ENCODE measurements at regions not wholly inside any gene's neighbourhood (a gene's known extent, or its start where the extent isn't known, plus 50 kb on each side); places are given as distances from the start of the nearest gene placed in this dataset.

GRCh38 chrX:125503769-125504168 lies 184.1 kb downstream of the TEX13C start:
- dilution Hi-C loops (cut with MboI; ENCODE audit: extremely low pct_ligation_motif_present, low sequenced_read_pairs) = no loop called here
- no peak for FAIRE-seq

More at GRCh38 chrX:125503769-125504168, 184.1 kb downstream of the TEX13C start:
- no peaks in the 10 kb centered on the region for H4K20me1 ChIP-seq (replicated peaks; ENCODE audit: control insufficient read depth, extremely low read depth, insufficient read depth, low read length)
- no peaks in the 10 kb centered on the region for H3K27me3 ChIP-seq (ENCODE audit: control insufficient read depth in 2 of 2, insufficient read depth in 2 of 2, low read length in 2 of 2)
- no TSS peak for BruUV-seq (replicated peaks)
- H3K9me1 ChIP-seq (replicated peaks; ENCODE audit: control insufficient read depth, extremely low read depth, insufficient read depth, low read length) = no peaks in the 10 kb centered on the region
- no peak overlapping the region for H3K9ac ChIP-seq (replicated peaks; ENCODE audit: extremely low read depth, insufficient read depth, low read length)
- H3K9me3 ChIP-seq (replicated peaks; ENCODE audit: control insufficient read depth, insufficient read depth, low read length) = no peaks in the 10 kb centered on the region
- H3K27ac ChIP-seq (ENCODE audit: insufficient read depth, low read depth, low read length) = no peak overlapping the region
- no peaks in the 10 kb centered on the region for H3K79me2 ChIP-seq (ENCODE audit: control insufficient read depth, insufficient read depth, low read length)
- H2AFZ ChIP-seq (ENCODE audit: low read depth, low read length) = no peak overlapping the region
- intact Hi-C loops (cut with micrococcal nuclease) = no loop called here
- no peak for DNase-seq (ENCODE audit: low read depth, low spot score)
- H3K4me2 ChIP-seq (ENCODE audit: insufficient read depth, low read length) = no peak overlapping the region
- H3K4me3 ChIP-seq (replicated peaks in 1 of 3; ENCODE audit: insufficient read depth in 1 of 3, low read depth in 1 of 3, low read length in 3 of 3) = no peak overlapping the region
- TF ChIP-seq, protein P1, sequence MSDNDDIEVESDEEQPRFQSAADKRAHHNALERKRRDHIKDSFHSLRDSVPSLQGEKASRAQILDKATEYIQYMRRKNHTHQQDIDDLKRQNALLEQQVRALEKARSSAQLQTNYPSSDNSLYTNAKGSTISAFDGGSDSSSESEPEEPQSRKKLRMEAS (IDR thresholded peaks at IDR 0.05; ENCODE audit: insufficient read depth, insufficient read length) = no peak
- TF ChIP-seq MYC (IDR thresholded peaks at IDR 0.05; ENCODE audit: low read depth, low read length) (no peak), POLR2A (IDR thresholded peaks at IDR 0.05; ENCODE audit: low read depth, low read length) (no peak), POLR2AphosphoS5 (IDR thresholded peaks at IDR 0.05; ENCODE audit: insufficient read depth, low read depth, low read length) (no peak), JUN (IDR thresholded peaks at IDR 0.05; ENCODE audit: borderline replicate concordance, insufficient read depth, insufficient read length, low read depth) (no peak), GATA2 (IDR thresholded peaks at IDR 0.05; ENCODE audit: insufficient read depth, insufficient read length, low read depth, low read length) (no peak), FOS (IDR thresholded peaks at IDR 0.05; ENCODE audit: borderline replicate concordance, insufficient read depth, low read length) (no peak), EZH2 (IDR thresholded peaks at IDR 0.05; ENCODE audit: borderline replicate concordance, low read depth, low read length, severe bottlenecking) (no peak)
- TF ChIP-seq, protein P2, sequence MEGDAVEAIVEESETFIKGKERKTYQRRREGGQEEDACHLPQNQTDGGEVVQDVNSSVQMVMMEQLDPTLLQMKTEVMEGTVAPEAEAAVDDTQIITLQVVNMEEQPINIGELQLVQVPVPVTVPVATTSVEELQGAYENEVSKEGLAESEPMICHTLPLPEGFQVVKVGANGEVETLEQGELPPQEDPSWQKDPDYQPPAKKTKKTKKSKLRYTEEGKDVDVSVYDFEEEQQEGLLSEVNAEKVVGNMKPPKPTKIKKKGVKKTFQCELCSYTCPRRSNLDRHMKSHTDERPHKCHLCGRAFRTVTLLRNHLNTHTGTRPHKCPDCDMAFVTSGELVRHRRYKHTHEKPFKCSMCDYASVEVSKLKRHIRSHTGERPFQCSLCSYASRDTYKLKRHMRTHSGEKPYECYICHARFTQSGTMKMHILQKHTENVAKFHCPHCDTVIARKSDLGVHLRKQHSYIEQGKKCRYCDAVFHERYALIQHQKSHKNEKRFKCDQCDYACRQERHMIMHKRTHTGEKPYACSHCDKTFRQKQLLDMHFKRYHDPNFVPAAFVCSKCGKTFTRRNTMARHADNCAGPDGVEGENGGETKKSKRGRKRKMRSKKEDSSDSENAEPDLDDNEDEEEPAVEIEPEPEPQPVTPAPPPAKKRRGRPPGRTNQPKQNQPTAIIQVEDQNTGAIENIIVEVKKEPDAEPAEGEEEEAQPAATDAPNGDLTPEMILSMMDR (IDR thresholded peaks at IDR 0.05; ENCODE audit: extremely low read depth in 1 of 2, insufficient read depth in 1 of 2, low read depth in 1 of 2, low read length in 2 of 2) = no peak
- no peaks in the 10 kb centered on the region for H3K4me1 ChIP-seq (ENCODE audit: control insufficient read depth, extremely low read depth, insufficient read depth, low read length)
- H3K36me3 ChIP-seq (ENCODE audit: control insufficient read depth in 2 of 2, extremely low read depth in 1 of 2, insufficient read depth in 2 of 2, low read length in 2 of 2) = no peaks in the 10 kb centered on the region
- CTCF ChIA-PET = no interaction called here
- POLR2A ChIA-PET = no interaction called here
